Peyer's patch (tissue), 4 donors: ENCODE measurements at regions not wholly inside any gene's neighbourhood (a gene's known extent, or its start where the extent isn't known, plus 50 kb on each side); places are given as distances from the start of the nearest gene placed in this dataset.

Source experiments
- DNase-seq, 3 donors: peaks; one replicate each; pipeline ENCODE4 v3.0.0-alpha.2; 2017 to 2019
- H3K27ac ChIP-seq, 4 donors: fragments of 200-600 bp; sonication (generic); one replicate each; pipeline ENCODE4 v1.5.1; 2016 to 2019
- H3K27me3 ChIP-seq, 2 donors: fragments of 200-600 bp; sonication (generic); one replicate each; pipeline ENCODE4 v1.5.1; 2019
- H3K36me3 ChIP-seq, 3 donors: fragments of 200-600 bp; sonication (generic); one replicate each; pipeline ENCODE4 v1.5.1; 2016 to 2019
- H3K4me1 ChIP-seq, 4 donors: fragments of 200-600 bp; sonication (generic); one replicate each; pipeline ENCODE4 v1.5.1; 2016 to 2019
- H3K4me3 ChIP-seq, 4 donors: fragments of 200-600 bp; sonication (generic); 1 replicate in 3 of 4; 2 replicates in 1 of 4; pipeline ENCODE4 v1.5.1; 2016 to 2019; ENCODE audit warnings: mild to moderate bottlenecking in 1 of 4
- H3K9me3 ChIP-seq, 4 donors: fragments of 200-600 bp; sonication (generic); one replicate each; pipeline ENCODE4 v1.5.1; 2016 to 2019; ENCODE audit warnings: mild to moderate bottlenecking in 1 of 4
- CTCF ChIP-seq, 6 experiments: fragments of 450-650 bp in 4 of 6; fragments of 200-600 bp in 2 of 6; sonication (generic) in 1 of 6; IDR thresholded peaks; one replicate each; pipeline ENCODE4 v1.5.1; 2017 to 2019; ENCODE audit warnings: antibody characterized with exemption in 6 of 6, mild to moderate bottlenecking in 3 of 6, moderate library complexity in 1 of 6
- POLR2A ChIP-seq, 2 donors: fragments of 450-650 bp; IDR thresholded peaks; one replicate each; pipeline ENCODE4 v1.5.1; 2017; ENCODE audit warnings: antibody characterized with exemption in 2 of 2, mild to moderate bottlenecking in 2 of 2, moderate library complexity in 2 of 2

GRCh38 chr4:42267724-42268123, 115.3 kb upstream of the BEND4 start:
- Histone ChIP-seq H3K4me3 (no peak overlapping the region), H3K4me1 (no peaks in the 10 kb centered on the region), H3K36me3 (no peaks in the 10 kb centered on the region), H3K27me3 (no peaks in the 10 kb centered on the region), H3K9me3 (no peaks in the 10 kb centered on the region), H3K27ac (no peak overlapping the region)
- TF ChIP-seq POLR2A (IDR thresholded peaks at IDR 0.05): no peak
- DNase-seq: no peak

GRCh38 chr4:42268824-42269223, 116.4 kb upstream of the BEND4 start:
- Histone ChIP-seq H3K27me3 (no peaks in the 10 kb centered on the region), H3K4me1 (no peaks in the 10 kb centered on the region), H3K27ac (no peak overlapping the region), H3K4me3 (no peak overlapping the region), H3K36me3 (no peaks in the 10 kb centered on the region), H3K9me3 (no peaks in the 10 kb centered on the region)
- DNase-seq: no peak
- TF ChIP-seq CTCF (IDR thresholded peaks at IDR 0.05): no peak
- TF ChIP-seq POLR2A (IDR thresholded peaks at IDR 0.05): no peak

- DNase-seq: no peak
- Histone ChIP-seq H3K4me1 (no peaks in the 10 kb centered on the region), H3K36me3 (no peaks in the 10 kb centered on the region), H3K27me3 (no peaks in the 10 kb centered on the region), H3K9me3 (no peaks in the 10 kb centered on the region), H3K4me3 (no peak overlapping the region), H3K27ac (no peak overlapping the region)
- TF ChIP-seq POLR2A (IDR thresholded peaks at IDR 0.05) (no peak), CTCF (IDR thresholded peaks at IDR 0.05) (no peak)
Measured at GRCh38 chr4:42271096-42271495, 118.6 kb upstream of the BEND4 start.

GRCh38 chr4:42277291-42277690, 120.0 kb upstream of the SHISA3 start:
- H3K4me1 ChIP-seq: no peaks in the 10 kb centered on the region
- no peak overlapping the region for H3K4me3 ChIP-seq
- DNase-seq: no peak
- no peak for TF ChIP-seq POLR2A (IDR thresholded peaks at IDR 0.05)
- TF ChIP-seq CTCF (IDR thresholded peaks at IDR 0.05): no peak
- H3K27ac ChIP-seq: no peak overlapping the region
- no peaks in the 10 kb centered on the region for H3K36me3 ChIP-seq
- H3K9me3 ChIP-seq: no peaks in the 10 kb centered on the region
- no peaks in the 10 kb centered on the region for H3K27me3 ChIP-seq

- no peaks in the 10 kb centered on the region for H3K4me1 ChIP-seq
Measured at GRCh38 chr4:42278709-42279324, 118.5 kb upstream of the SHISA3 start.

More at GRCh38 chr4:42278709-42279324, 118.5 kb upstream of the SHISA3 start:
- H3K27me3 ChIP-seq: no peaks in the 10 kb centered on the region
- H3K4me3 ChIP-seq: no peak overlapping the region
- no peak overlapping the region for H3K27ac ChIP-seq
- H3K9me3 ChIP-seq: no peaks in the 10 kb centered on the region
- DNase-seq: no peak
- H3K36me3 ChIP-seq: no peaks in the 10 kb centered on the region
- TF ChIP-seq CTCF (IDR thresholded peaks at IDR 0.05) (no peak), POLR2A (IDR thresholded peaks at IDR 0.05) (no peak)
